Stimulated activated CD8-positive, alpha-beta memory T cell treated with anti-CD3 and anti-CD28 coated beads, Interleukin-15, amount 100 ng/mL, for 4 hours (primary cell): ENCODE measurements at regions not wholly inside any gene's neighbourhood (a gene's known extent, or its start where the extent isn't known, plus 50 kb on each side); places are given as distances from the start of the nearest gene placed in this dataset.
"Not testable (repeated sequence)": the region's sequence is repeated elsewhere in the genome, so short reads cannot be mapped to it uniquely, and the experiment has no call there.

ENCODE experiments used
- DNase-seq, 2 donors: peaks; one replicate each; pipeline ENCODE4 v3.0.0-alpha.2; 2020; ENCODE audit warnings: low read depth in 2 of 2

DNA sequence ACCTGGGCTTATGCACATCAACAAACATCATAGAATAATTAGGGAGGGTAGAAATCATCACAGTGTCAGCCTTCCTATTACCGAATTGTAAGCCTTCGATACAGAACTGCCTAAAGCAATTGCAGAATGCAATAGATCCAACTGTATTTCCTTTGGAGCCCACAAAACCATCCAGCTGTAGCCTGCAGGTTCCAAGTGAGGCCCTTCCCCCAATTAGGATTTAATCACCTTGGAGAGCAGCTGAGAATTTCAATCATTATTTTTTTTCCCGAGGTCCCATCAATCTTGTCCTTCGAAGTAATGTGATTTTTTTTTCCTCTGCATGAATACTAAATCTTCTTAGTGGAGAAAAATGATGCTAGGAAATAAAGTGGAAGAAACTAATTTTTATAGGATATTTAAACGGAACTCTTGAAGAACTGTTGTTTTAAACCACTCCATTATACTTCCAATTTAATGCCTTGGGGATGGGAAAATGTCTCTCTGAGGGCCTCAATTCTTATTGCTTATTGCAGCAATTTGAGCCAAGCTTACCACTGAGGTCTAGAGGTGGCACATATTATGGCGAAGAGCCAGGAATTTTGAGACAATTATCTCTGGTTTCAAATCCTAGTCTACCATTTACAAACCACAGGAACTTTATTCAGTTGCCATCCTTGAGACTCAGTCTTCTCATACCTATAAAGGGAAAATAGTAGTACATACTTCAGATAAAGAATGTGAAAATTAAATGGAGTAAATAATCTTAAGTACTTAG is 953.4 kb upstream of the IGFBP7 start:
- no peak for DNase-seq

DNA sequence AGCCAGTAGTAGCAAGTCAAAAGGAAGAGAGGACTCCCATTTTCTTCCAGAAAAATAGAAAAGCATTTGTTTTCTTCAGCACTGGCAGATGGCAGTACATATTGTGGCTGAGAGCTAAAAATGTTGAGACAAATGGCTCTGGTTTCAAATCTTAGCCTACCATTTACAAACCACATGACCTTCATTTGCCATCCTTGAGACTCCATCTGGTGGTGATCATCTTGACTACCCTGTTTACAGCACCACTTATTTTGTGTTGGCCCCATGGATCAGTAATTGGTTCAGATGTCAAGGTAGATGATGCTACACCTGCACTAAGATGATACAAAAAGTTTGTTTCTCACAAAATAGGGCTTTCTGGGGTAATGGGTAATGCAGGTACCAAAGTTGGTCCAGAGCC is 951.8 kb upstream of the IGFBP7 start:
- DNase-seq: no peak

DNA sequence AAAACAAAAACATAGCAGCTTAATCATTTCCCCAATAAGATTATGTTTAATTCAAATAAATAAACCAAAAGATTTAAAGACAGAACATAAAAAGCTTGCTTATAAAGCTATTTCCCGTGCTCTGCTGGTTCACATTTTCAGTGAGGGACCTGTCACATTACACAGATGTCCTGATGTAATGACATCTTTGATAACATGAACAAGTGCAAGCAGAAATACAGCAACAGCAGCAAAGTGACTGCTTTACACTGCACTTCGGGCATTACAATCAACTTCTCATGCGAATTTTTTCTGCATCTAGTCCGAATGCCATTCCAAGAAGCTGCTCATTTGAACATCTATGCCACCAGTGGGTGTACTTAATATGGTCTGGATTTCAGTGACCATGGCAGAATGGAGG is 940.3 kb upstream of the IGFBP7 start:
- DNase-seq: no peak

DNA sequence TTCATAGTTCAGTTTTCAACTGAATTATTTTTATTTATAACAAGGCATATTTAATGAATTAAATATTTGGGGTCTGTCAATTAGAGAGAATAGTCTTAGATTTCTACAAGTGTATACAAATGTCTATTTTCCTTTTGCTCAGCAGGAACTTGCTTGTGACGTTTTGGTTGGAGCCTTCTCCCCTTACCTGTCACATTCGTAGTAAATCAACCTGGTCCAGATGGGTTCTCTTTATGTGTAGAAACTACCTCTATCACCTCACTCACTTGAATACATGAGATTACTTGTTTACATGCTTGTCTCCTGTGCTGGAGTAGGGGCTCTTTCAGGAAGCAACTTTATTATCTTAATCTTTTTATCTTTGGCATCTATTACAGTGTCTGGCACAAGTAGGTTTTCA is 938.3 kb upstream of the IGFBP7 start:
- no peak for DNase-seq

DNA sequence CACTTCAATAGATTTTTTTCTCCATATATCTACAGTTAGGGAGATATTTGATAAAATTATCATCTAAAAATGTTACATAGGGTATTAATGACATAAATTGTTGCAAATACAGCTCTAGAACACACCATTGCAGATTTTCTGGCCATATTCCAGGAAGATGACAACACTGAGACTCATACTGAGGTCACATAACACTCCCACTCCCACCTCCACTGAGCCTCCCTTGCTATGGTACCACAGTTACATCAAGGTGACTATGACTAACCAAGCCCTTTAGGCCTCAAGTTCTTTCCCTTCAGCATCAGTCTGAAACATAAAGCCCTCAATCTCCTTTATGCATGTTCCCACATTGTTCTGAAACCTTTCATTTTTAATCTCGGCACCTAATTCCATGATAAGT is 932.0 kb upstream of the IGFBP7 start:
- DNase-seq: no peak

DNA sequence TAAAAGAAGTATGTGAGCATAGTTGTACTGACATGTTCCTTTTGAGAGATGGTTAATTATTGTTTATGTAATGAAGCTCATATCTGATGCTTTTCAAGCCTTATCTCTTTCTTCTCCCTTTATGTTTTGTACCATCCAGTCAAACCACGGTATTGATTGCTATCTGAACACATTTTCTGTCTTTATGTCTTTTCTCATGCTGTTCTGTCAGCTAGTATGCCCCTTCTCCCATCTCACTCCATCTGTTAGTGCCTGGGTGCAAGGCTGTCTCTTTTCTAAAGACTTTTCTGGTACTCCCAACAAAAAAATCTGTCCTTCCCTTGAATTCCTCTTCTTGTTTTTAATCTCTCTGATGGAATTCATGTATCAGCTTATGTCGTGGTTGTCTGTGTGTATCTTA is 883.8 kb upstream of the IGFBP7 start:
- no peak for DNase-seq

DNA sequence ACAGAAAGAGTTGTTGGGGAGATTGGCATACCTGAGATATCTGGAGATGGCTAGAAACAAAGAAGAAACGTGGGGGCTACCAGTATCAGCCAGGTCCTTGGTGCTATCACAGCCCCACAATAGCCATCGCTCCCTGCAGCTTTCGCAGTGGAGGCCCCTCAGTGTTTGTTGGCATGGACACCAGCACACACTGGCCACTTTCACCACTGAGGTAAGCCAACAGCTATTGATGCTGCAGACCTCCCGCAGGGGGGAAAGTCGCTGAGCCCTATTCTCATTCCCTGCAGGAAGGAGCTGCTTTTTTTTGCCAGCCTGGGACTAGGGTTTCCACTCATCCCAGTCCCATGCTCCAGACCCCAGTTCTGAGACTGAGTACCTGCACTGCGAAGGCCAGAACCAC is 879.2 kb upstream of the IGFBP7 start:
- DNase-seq: no peak

DNA sequence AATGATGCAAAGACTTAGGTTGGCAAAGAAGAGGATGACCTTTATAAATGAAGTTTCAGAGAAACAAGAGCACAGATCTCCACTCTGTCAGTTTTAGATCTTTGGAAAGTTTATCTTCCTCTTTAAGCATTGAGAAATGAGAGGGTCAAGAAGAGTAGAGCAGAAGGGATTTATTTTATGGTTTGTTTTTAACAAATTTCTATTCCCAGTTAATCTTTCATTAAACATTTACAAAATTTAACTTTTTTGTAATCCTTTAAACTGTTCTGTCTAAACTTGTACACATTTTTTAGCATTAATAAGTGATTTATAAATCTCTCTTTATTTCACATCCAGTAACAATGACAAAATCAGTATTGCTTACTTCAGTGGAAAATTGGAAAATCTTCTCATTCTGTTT is 875.0 kb upstream of the IGFBP7 start:
- DNase-seq: no peak

DNA sequence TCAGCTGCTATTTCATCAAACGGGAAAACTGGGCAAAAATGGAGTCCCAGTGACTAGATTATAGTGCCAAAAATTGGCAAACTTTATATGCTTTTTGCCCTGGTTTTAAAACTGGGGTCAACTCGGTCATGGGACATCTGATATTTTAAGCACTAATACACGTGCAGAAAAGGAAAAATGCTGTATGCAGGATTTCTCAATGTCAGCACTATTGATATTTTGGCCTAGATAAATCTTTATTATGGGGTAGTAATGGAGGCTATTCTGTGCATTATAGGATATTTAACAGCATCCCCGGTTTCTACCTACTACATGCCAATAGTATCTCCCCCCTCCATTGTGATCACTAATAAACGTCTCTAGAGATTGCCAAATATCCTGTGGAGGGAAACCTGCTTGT is 870.9 kb upstream of the IGFBP7 start:
- DNase-seq: no peak

DNA sequence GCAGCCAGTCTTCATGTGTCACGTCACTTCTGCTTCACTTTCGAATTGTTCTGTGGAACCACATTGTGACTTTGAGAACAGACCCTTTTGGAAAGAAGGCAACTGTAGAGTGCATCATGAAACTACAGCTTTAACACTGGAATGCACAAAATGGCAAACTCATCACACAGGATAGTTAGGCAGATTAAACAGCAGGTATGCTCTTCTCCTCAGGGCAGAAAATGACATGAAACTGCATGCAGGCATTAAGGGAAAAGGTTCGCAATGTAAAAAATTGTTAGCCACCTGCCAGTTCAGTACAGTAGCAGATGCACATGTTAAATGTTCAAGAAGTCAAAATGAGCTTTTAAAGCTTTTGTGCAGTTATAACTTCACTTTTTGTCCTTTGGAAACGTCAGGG is 864.6 kb upstream of the IGFBP7 start:
- DNase-seq: no peak

DNA sequence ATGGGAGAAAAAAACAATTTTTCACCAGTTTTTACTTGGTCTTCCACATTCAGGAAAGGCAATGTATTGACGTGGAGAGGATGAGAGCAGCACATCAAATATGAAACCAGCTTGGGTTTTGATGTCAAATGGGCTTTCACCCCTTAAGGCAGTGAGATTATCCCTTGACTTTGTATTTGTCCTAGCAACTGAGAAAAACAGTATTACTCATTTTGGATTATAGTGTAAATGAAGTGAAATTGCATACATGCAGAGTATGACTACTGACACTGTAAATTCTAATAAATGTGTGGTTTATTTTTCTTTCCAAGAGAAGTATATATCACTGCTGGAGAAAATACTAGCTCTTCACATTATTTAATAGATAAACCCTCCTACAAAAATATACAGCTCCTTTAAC is 863.6 kb upstream of the IGFBP7 start:
- DNase-seq: no peak

DNA sequence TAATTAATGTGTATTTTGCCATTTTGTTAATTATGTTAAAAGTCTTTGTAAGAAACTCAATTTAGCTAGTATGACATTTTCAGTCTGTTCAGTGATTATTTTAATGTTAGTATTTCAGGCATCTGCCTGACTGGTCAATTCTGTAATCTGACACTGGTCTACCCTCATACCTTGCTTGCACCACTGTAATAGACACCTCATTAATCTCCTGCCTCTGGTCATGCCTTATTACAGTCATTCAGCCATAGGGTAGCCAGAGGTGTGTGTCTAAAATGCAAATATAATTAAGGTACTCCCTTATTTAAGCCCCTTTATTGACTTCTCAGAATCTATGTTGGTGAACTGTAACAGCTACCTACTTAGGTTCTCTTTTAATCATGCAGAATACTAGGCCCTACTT is 861.1 kb upstream of the IGFBP7 start:
- DNase-seq: no peak

DNA sequence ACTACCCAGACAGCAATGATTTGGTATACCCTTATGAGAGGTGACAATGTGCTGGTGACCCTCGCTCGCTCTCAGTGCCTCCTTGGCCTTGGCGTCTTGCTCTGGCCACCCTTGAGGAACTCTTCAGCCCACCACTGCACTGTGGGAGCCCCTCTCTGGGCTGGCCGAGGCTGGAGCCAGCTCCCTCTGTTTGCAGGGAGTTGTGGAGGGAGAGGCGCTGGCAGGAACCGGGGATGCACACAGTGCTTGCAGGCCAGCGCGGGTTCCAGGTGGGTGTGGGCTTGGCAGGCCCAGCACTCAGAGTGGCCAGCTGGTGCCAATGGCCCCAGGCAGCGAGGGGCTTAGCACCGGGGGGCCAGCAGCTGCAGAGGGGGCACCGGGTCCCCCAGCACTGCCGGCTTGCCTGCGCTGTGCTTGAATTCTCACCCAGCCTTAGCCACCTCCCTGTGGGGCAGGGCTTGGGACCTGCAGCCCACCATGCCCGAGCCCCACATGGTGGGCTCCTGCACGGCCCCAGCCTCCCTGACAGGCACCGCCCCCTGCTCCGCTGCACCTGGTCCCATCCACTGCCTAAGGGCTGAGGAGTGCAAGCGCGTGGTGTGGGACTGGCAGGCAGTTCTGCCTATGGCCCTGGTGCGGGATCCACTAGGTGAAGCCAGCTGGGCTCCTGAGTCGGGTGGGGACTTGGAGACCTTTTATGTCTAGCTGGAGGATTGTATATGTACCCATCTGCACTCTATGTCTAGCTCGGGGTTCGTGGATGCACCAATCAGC is 857.0 kb upstream of the IGFBP7 start:
- no peak for DNase-seq

DNA sequence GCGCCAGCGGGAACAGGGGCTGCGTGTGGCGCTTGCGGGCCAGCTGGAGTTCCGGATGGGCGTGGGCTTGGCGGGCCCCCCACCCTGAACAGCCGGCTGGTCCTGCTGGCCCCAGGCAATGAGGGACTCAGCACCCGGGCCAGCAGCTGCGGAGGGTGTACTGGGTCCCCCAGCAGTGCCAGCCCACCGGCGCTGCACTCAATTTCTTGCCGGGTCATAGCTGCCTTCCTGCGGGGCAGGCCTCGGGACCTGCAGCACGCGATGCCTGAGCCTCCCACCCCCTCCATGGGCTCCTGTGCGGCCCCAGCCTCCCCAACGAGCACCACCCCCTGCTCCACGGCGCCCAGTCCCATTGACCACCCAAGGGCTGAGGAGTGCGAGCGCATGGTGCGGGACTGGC is 855.2 kb upstream of the IGFBP7 start:
- not testable (repeated sequence) for DNase-seq

DNA sequence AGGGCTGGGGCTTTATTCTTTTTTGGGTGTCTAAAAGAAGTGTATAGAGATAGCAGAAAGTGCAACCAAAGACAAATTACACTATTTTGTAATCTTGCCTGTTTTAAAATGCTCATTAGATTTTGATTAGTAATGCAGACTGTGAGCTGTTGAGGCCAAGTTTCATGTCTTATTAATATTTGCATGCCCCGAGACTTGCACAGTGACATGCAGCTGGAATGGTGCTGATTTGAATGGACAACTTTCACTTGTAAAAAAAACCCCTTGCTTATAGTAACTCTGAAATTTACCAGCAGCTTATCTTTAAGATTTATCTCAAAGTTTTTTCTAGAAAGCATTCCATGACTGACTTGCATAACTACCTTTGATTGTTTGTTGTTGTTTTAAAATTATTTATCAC is 835.1 kb upstream of the IGFBP7 start:
- DNase-seq: no peak

DNA sequence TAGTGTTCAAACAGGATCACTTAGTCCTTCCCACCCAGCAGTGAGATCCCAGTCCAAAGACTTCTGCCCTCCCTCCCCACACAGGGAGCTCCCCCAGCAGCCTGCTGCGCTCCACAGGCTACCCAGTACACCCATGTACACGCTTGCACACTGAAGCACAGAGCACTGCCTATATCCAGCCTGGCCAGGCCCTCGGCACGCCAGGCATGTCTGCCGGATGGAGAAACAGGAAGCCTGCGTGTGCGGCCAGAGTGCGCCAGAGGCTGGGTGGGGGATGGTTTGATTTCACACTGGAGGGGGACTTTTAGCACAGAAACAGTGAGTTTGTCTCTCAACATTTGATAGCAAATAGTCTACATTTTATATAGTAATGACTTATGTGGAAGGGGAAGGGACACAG is 833.5 kb upstream of the IGFBP7 start:
- no peak for DNase-seq

DNA sequence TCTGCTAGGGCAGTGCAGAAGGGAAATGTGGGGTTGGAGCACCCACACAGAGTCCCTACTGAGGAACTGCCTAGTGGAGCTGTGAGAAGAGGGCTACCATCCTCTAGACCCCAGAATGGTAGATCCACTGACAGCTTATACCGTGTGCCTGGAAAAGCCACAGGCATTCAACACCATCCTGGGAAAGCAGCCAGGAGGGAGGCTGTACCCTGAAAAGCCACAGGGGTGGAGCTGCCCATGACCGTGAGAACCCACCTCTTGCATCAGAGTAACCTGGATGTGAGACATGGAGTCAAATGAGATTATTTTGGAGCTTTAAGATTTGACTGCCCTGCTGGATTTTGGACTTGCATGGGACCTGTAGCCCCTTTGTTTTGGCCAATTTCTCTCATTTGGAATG is 827.1 kb upstream of the IGFBP7 start:
- DNase-seq: not testable (repeated sequence)

DNA sequence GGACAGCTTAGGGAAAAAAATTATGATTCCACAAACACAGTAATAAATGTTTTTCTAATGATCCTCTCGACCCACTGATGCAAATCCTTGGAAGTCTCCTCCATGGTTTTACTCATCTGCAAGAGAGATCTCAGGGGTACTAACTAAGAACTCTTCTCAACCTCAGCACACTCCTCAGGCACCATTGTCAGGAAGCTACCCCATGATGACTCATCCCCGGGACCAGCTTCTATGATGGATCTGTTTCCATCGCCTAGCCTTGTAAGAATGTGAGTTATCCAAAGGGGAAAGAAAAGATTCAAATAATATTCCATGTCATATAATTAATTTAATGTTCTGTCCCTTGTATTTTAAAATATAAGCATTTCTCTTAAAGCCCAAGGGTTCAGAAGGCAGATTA is 816.1 kb upstream of the IGFBP7 start:
- no peak for DNase-seq

DNA sequence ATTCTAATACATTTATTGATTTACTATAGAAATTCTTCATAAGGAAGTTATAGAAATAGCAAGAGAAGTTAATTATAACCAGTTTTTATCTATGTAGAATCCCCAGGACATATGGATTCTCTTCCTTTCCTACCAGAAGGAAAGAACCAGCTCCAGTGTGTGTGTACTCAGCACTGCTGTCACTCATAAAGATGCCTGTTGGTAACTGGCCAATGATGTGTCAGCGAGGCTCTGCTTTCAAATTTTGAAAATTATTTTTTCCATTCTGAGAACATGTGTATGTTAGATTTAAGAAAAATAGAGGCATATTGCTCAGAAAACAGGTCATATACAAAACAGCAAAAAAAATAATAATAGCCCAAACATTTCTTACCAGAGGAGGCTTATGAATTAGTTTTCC is 814.8 kb upstream of the IGFBP7 start:
- no peak for DNase-seq

DNA sequence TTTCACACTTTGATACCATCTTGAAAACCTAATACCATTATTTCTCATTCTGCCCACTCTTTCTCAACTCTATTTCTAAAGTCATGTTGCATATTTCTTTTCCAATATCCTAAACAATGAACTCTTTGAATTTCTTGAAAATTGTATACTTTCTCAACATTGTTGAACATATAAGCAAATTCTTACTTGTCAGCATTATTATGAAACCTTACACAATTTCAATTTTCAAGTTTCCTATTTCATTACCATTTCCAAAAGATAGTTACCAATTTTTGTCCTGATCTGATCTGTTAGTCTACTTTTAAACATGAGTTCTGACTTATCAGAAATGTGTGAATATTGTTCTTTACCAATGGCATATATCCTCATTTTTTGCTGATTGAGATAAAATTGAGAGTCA is 806.3 kb upstream of the IGFBP7 start:
- no peak for DNase-seq

DNA sequence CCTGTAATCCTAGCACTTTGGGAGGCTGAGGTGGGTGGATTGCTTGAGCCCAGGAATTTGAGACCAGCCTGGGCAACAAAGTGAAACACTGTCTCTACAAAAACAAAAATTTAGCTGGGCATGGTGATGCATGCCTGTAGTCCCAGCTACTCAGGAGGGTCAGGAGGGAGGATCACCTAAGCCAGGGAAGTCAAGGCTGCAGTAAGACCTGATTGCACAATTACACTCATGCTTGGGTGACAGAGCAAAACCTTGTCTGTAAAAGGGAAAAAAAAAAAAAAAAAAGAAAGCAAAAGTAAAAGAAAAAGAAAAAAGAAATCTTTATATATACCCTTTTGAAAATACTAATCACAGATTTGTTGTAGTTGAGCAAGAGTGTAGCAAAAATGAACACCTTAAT is 801.0 kb upstream of the IGFBP7 start:
- no peak for DNase-seq

DNA sequence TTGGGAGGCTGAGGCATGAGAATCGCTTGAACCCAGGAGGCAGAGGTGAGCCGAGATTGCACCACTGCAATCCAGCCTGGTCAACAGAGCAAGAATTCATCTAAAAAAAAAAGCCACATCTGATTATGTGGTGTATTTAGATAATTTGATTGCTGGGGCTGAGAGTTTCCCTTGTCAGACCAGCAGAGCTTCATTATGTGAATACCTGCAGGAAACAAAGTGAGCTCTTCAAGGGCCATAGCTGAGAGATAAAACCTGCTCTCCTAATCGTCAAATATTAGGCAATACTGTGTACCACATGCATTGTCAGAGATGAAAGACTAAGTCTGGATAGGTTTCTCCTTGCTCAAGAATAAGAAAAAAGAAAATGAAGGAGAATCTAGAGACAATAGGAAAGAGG is 800.0 kb upstream of the IGFBP7 start:
- no peak for DNase-seq

DNA sequence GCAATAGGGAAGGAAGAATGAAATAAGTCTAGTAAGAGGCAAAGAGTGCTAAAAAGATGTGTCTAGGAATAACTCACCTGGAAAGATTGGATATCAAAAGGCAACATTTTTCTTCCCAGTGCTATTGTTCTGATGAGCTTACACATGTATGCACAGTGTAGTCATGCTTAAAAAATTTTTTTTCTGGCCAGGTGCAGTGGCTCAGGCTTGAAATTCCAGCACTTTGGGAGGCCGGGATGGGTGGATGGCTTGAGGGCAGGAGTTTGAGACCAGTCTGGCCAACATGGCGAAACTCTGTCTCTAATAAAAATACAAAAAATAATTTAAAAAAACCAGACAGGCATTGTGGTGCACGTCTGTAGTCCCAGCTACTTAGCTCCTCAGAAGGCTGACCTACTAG is 795.8 kb upstream of the IGFBP7 start:
- DNase-seq: no peak

DNA sequence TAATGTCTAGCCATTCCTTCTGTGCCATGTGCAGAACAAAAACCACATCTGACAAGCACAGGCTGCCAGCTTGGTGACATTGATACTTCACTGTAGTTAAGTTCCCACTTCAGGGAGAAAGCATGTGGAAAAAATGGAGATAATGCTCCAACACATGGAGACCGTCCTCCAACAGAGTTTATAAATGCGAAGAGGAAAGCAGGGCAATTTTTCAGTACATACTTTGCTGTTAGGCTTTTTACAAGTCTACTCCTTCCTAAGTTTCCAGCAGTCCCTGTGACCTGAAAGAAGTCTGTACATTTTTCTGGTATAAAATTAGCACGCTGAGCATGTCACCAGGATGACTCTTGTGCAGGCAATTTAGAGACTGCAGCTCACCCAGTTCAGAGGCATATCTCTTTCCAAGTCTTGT is 766.9 kb upstream of the IGFBP7 start:
- no peak for DNase-seq
